H9 (cell line): ENCODE measurements at regions not wholly inside any gene's neighbourhood (a gene's known extent, or its start where the extent isn't known, plus 50 kb on each side); places are given as distances from the start of the nearest gene placed in this dataset.
A peak's percentile ranks its signal among the peaks of the same experiment; 100 is the strongest.

Experiments
- DNase-seq: peaks from one replicate; pipeline ENCODE4 v3.0.0-alpha.2; 2017
- H2AFZ ChIP-seq: one replicate; pipeline ENCODE4 v1.6.1; 2013; ENCODE audit warnings: mild to moderate bottlenecking, low read length, control low read depth, moderate library complexity
- H2AK5ac ChIP-seq: 2 replicates; pipeline ENCODE4 v1.6.1; 2013; ENCODE audit warnings: low read length, control low read depth, mixed read lengths; ENCODE audit not compliant: insufficient read length
- H2BK120ac ChIP-seq: one replicate; pipeline ENCODE4 v1.6.1; 2013; ENCODE audit warnings: low read depth, mild to moderate bottlenecking, low read length, control low read depth, inconsistent platforms; ENCODE audit not compliant: poor library complexity, severe bottlenecking
- H2BK12ac ChIP-seq: 2 replicates; pipeline ENCODE4 v1.6.1; 2013; ENCODE audit warnings: low read length, control low read depth, mixed read lengths, low read depth; ENCODE audit not compliant: insufficient read length
- H2BK15ac ChIP-seq: 2 replicates; pipeline ENCODE4 v1.6.1; 2013; ENCODE audit warnings: low read depth, low read length, control low read depth
- H2BK20ac ChIP-seq: one replicate; pipeline ENCODE4 v1.6.1; 2013; ENCODE audit warnings: low read depth, mild to moderate bottlenecking, low read length, control low read depth, inconsistent platforms; ENCODE audit not compliant: poor library complexity, severe bottlenecking
- H2BK5ac ChIP-seq: 2 replicates; pipeline ENCODE4 v1.6.1; 2013; ENCODE audit warnings: low read length, control low read depth, mixed read lengths; ENCODE audit not compliant: insufficient read length
- H3K14ac ChIP-seq: 2 replicates; pipeline ENCODE4 v1.6.1; 2013; ENCODE audit warnings: low read length, control low read depth; ENCODE audit not compliant: insufficient read depth
- H3K18ac ChIP-seq: 2 replicates; pipeline ENCODE4 v1.6.1; 2013; ENCODE audit warnings: low read depth, mild to moderate bottlenecking, mixed read lengths, low read length, control low read depth; ENCODE audit not compliant: insufficient read length
- H3K23ac ChIP-seq: 2 replicates; pipeline ENCODE4 v1.6.1; 2013; ENCODE audit warnings: low read length, control low read depth, mixed read lengths, low read depth; ENCODE audit not compliant: insufficient read length
- H3K23me2 ChIP-seq: 2 replicates; pipeline ENCODE4 v1.6.1; 2013; ENCODE audit warnings: low read depth, mild to moderate bottlenecking, mixed read lengths, low read length, control low read depth; ENCODE audit not compliant: insufficient read length, poor library complexity, severe bottlenecking
- H3K27ac ChIP-seq: 2 replicates; pipeline ENCODE4 v1.5.1; 2013; ENCODE audit warnings: low read length, control low read depth, mixed read lengths, low read depth; ENCODE audit not compliant: insufficient read length
- H3K27me3 ChIP-seq: 2 replicates; pipeline ENCODE4 v1.6.1; 2013; ENCODE audit warnings: low read length, control low read depth, inconsistent platforms; ENCODE audit not compliant: insufficient read depth
- H3K4ac ChIP-seq: 2 replicates; pipeline ENCODE4 v1.6.1; 2013; ENCODE audit warnings: low read depth, mild to moderate bottlenecking, control low read depth, inconsistent platforms, low read length, moderate library complexity
- H3K4me1 ChIP-seq: 2 replicates; pipeline ENCODE4 v1.6.1; 2013; ENCODE audit warnings: low read length, control low read depth, inconsistent platforms; ENCODE audit not compliant: insufficient read depth
- H3K4me2 ChIP-seq: 2 replicates; pipeline ENCODE4 v1.6.1; 2013; ENCODE audit warnings: low read length, control low read depth, mixed read lengths; ENCODE audit not compliant: insufficient read length, insufficient read depth
- H3K56ac ChIP-seq: 2 replicates; pipeline ENCODE4 v1.6.1; 2013; ENCODE audit warnings: low read depth, mild to moderate bottlenecking, mixed read lengths, low read length, control low read depth; ENCODE audit not compliant: insufficient read length
- H3K79me1 ChIP-seq: 2 replicates; pipeline ENCODE4 v1.6.1; 2013; ENCODE audit warnings: low read depth, mild to moderate bottlenecking, moderate library complexity, low read length, control low read depth, inconsistent platforms; ENCODE audit not compliant: insufficient read depth, poor library complexity, severe bottlenecking
- H3K79me2 ChIP-seq: 2 replicates; pipeline ENCODE4 v1.6.1; 2013; ENCODE audit warnings: low read length, control low read depth, inconsistent platforms; ENCODE audit not compliant: insufficient read depth
- H3K9ac ChIP-seq: 2 replicates; pipeline ENCODE4 v1.6.1; 2013; ENCODE audit warnings: low read length, control low read depth, mixed read lengths; ENCODE audit not compliant: insufficient read length; ENCODE audit errors: extremely low read depth
- H3K9me3 ChIP-seq: one replicate; pipeline ENCODE4 v1.6.1; 2013; ENCODE audit warnings: low read depth, low read length, inconsistent platforms; ENCODE audit not compliant: control insufficient read depth
- H3T11ph ChIP-seq: one replicate; pipeline ENCODE4 v1.6.1; 2013; ENCODE audit warnings: mild to moderate bottlenecking, low read length, control low read depth, inconsistent platforms
- H4K20me1 ChIP-seq: one replicate; pipeline ENCODE4 v1.6.1; 2013; ENCODE audit not compliant: control insufficient read depth, insufficient read length, insufficient read depth
- H4K5ac ChIP-seq: 2 replicates; pipeline ENCODE4 v1.6.1; 2013; ENCODE audit warnings: low read depth, mild to moderate bottlenecking, mixed read lengths, low read length, control low read depth; ENCODE audit not compliant: insufficient read length
- H4K8ac ChIP-seq: replicated peaks from 2 replicates; pipeline ENCODE4 v1.6.1; 2013; ENCODE audit warnings: low read length, control low read depth, mixed read lengths, low read depth; ENCODE audit not compliant: insufficient read length
- H4K91ac ChIP-seq: 2 replicates; pipeline ENCODE4 v1.6.1; 2013; ENCODE audit warnings: low read depth, mild to moderate bottlenecking, moderate library complexity, mixed read lengths, low read length, control low read depth; ENCODE audit not compliant: insufficient read length
- H3K27ac Mint-ChIP-seq, 3 experiments: 2 replicates in 2 of 3; 3 replicates in 1 of 3; pipeline ENCODE4 v1.8.0; 2020 to 2021; ENCODE audit warnings: mixed read lengths in 3 of 3, mild to moderate bottlenecking in 1 of 3, moderate library complexity in 1 of 3
- H3K27me3 Mint-ChIP-seq: 2 replicates; pipeline ENCODE4 v1.8.0; 2021; ENCODE audit warnings: low read depth, mild to moderate bottlenecking, moderate library complexity, mixed read lengths
- H3K36me3 Mint-ChIP-seq, 3 experiments: 2 replicates in 2 of 3; 3 replicates in 1 of 3; pipeline ENCODE4 v1.8.0; 2020 to 2021; ENCODE audit warnings: low read depth in 3 of 3, mixed read lengths in 3 of 3; ENCODE audit not compliant: insufficient read depth in 1 of 3
- H3K4me1 Mint-ChIP-seq, 2 experiments: 2 replicates each; pipeline ENCODE4 v1.8.0; 2020; ENCODE audit warnings: mixed read lengths in 2 of 2
- H3K4me3 Mint-ChIP-seq, 2 experiments: 2 replicates in 1 of 2; 3 replicates in 1 of 2; pipeline ENCODE4 v1.8.0; 2020 to 2021; ENCODE audit warnings: mild to moderate bottlenecking in 2 of 2, mixed read lengths in 2 of 2, moderate library complexity in 1 of 2
- H3K9me3 Mint-ChIP-seq, 2 experiments: 2 replicates in 1 of 2; 3 replicates in 1 of 2; pipeline ENCODE4 v1.8.0; 2020; ENCODE audit warnings: mild to moderate bottlenecking in 2 of 2, mixed read lengths in 2 of 2, moderate library complexity in 1 of 2
- CTCF ChIP-seq: fragments of 200-600 bp; sonication (generic); conservative IDR thresholded peaks from 3 replicates; pipeline ENCODE4 v1.8.0; 2021; ENCODE audit warnings: antibody characterized with exemption, mild to moderate bottlenecking
- WGBS: extraction: QIAGEN DNeasy Blood & Tissue Kit; methylation state at CpG from one replicate; pipeline ENCODE4 v1.1.7; 2013; ENCODE audit warnings: missing lambda C conversion rate, low lambda C conversion rate, mixed read lengths; ENCODE audit not compliant: insufficient read length; ENCODE audit errors: extremely low coverage; 5-methylcytosine and 5-hydroxymethylcytosine counted together

GRCh38 chr15:95327661-95328060 lies 1002.8 kb upstream of the NR2F2 start:
- no peak for TF ChIP-seq CTCF
- Histone ChIP-seq H4K5ac (no peak overlapping the region), H3K27me3 (peaks cover 2% of the 10 kb centered on the region; the same call in 1 of the 2 replicates), H3K23me2 (peaks cover 3% of the 10 kb centered on the region), H3K4me1 (no peaks in the 10 kb centered on the region), H2BK12ac (no peak overlapping the region), H2AFZ (no peak overlapping the region), H3T11ph (no peak overlapping the region), H3K56ac (no peak overlapping the region), H4K20me1 (no peaks in the 10 kb centered on the region), H3K18ac (no peak overlapping the region), H3K23ac (no peak overlapping the region), H2AK5ac (no peak overlapping the region), H2BK15ac (no peak overlapping the region), H3K79me2 (no peaks in the 10 kb centered on the region), H3K9ac (no peak overlapping the region), H3K14ac (no peak overlapping the region), H3K79me1 (no peaks in the 10 kb centered on the region), H2BK5ac (no peak overlapping the region), H3K9me3 (no peaks in the 10 kb centered on the region), H4K91ac (no peak overlapping the region), H3K4ac (no peak overlapping the region), H3K4me2 (peak overlapping the region; percentile 75), H4K8ac (no peak overlapping the region), H2BK120ac (no peak overlapping the region), H2BK20ac (no peak overlapping the region), H3K27ac (no peak overlapping the region)
- Mint-ChIP-seq H3K36me3 (no peaks in the 10 kb centered on the region), H3K4me1 (peaks cover 4 to 11% of the 10 kb centered on the region in 2 experiments; a peak in 2 of 4 replicates), H3K4me3 (no peak overlapping the region; a peak in 1 of 5 replicates), H3K27ac (no peak overlapping the region), H3K27me3 (peaks cover 43% of the 10 kb centered on the region), H3K9me3 (no peaks in the 10 kb centered on the region)
- no CpG with 5 or more reads among the region's 10 CpGs for WGBS
- DNase-seq = no peak
